ENCODE measurements at regions not wholly inside any gene's neighbourhood (a gene's known extent, or its start where the extent isn't known, plus 50 kb on each side); places are given as distances from the start of the nearest gene placed in this dataset.
"Not testable (repeated sequence)": the region's sequence is repeated elsewhere in the genome, so short reads cannot be mapped to it uniquely, and the experiment has no call there.

GRCh38 chr16:35788381-35788780 is 2329.0 kb downstream of the TP53TG3F start:
- TF ChIP-seq, protein P1, sequence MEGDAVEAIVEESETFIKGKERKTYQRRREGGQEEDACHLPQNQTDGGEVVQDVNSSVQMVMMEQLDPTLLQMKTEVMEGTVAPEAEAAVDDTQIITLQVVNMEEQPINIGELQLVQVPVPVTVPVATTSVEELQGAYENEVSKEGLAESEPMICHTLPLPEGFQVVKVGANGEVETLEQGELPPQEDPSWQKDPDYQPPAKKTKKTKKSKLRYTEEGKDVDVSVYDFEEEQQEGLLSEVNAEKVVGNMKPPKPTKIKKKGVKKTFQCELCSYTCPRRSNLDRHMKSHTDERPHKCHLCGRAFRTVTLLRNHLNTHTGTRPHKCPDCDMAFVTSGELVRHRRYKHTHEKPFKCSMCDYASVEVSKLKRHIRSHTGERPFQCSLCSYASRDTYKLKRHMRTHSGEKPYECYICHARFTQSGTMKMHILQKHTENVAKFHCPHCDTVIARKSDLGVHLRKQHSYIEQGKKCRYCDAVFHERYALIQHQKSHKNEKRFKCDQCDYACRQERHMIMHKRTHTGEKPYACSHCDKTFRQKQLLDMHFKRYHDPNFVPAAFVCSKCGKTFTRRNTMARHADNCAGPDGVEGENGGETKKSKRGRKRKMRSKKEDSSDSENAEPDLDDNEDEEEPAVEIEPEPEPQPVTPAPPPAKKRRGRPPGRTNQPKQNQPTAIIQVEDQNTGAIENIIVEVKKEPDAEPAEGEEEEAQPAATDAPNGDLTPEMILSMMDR (IDR thresholded peaks at IDR 0.05; ENCODE audit: extremely low read depth, missing control alignments), result no peak

DNA sequence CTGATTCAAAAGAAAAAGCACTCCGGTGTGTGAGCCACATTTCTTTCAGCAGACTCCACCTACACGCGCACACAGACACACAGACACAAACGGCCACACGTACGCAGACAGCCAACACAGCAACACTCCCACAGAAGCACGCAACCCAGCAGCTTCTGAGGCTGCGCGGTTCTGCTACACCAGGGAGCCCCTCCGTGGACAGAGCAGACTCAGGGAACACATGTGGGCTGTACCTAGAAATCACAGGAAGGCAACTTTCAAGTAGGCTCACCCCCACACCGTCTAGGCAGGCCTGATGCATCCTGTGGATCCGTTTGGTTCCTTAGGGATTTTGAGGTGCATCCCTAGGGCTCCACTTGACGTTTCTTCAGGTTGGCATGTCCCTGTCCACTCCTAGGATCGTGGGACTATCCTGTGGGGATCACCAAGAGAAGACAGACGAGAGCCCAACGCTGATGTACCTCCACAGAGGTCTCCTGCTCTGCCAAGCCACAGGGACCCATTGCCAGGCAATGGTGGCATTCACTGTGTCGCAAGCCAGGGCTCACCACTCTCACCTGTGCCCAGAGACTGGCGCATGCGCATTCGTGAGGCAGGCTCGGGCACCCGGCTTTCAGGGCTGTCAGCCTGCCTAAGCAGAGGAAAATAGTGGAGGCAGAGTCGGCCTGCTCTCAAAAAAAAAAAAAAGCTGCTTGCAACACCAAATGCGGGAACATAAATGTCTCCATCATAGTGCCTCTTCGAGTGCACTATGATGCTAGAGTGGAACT is 2333.3 kb downstream of the TP53TG3F start:
- TF ChIP-seq, protein P1 (IDR thresholded peaks at IDR 0.05; ENCODE audit: extremely low read depth, missing control alignments), result no peak
- no peak for DNase-seq (ENCODE audit: low spot score)

More at GRCh38 chr16:35788381-35788780, 2329.0 kb downstream of the TP53TG3F start:
- no peak for DNase-seq (ENCODE audit: low spot score)

DNA sequence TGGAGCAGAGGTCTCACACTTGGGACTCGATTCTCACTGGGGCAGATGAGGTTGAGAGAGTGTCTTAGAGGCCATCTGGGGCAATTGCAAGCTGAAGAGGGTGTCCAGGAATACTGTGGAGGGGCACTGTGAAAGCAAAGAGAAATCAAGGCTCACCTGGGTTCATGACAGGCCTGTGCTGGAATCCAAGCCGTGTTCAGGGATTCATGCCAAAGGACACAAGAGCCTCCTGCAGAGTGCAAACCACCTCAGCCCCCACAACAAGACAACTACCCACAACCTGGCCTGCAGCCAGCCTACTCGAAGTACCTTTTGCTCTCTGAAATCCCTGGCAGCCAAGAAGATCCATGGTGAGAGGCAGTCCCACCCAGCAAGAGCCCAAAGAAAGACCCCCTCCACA is 2334.2 kb downstream of the TP53TG3F start:
- TF ChIP-seq, protein P1 (IDR thresholded peaks at IDR 0.05; ENCODE audit: extremely low read depth, missing control alignments), result no peak

DNA sequence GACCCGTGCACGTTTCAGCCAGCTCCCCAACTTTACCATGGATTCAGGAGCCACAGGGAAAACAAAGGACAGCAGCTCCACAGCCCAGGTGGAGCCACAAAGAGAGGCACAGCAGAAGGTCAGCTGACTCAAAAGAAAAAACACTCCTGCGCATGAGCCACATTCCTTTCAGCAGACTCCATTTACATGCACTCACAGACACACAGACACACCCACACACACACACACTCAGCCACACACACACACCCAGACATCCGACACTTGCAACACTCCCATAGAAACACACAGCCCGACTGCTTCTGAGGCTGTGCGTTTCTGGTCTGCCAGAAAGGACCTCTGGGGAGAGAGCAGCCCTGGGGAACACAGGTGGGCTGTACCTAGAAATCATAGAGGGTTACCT is 2335.5 kb downstream of the TP53TG3F start:
- TF ChIP-seq, protein P1 (IDR thresholded peaks at IDR 0.05; ENCODE audit: extremely low read depth, missing control alignments), result no peak
- DNase-seq (ENCODE audit: low spot score), result no peak

More for the DNA sequence above, 2334.2 kb downstream of the TP53TG3F start:
- DNase-seq (ENCODE audit: low spot score), result no peak

- TF ChIP-seq, protein P1 (IDR thresholded peaks at IDR 0.05; ENCODE audit: extremely low read depth, missing control alignments), result no peak
- no peak for DNase-seq (ENCODE audit: low spot score)
Measured at GRCh38 chr16:35795361-35796029, 2336.1 kb downstream of the TP53TG3F start.

GRCh38 chr16:35797811-35798210 is 2338.4 kb downstream of the TP53TG3F start:
- TF ChIP-seq, protein P1 (IDR thresholded peaks at IDR 0.05; ENCODE audit: extremely low read depth, missing control alignments), result no peak
- DNase-seq (ENCODE audit: low spot score), result no peak

- DNase-seq (ENCODE audit: low spot score), result no peak
- TF ChIP-seq, protein P1 (IDR thresholded peaks at IDR 0.05; ENCODE audit: extremely low read depth, missing control alignments), result no peak
Measured at GRCh38 chr16:35798885-35799426, 2339.5 kb downstream of the TP53TG3F start.

DNA sequence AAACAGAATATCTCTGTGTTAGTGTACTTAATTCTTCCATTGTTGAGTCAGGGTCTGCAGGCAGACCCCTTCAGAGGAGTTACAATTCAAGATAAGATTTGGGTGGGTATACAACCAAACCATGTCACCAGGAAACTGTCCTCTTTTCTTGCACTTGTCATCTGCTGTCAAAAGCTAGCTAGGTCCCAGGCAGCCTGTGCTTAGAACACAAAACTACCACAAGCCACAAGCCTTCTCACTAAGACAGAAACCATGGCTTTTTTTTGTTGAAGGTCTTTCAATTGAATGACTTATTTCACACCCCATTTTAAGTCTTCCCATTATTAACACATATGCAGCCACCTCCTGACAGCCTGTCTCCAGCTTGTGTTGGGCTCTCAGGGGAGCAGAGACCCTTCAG is 2345.1 kb downstream of the TP53TG3F start:
- DNase-seq (ENCODE audit: low spot score), result not testable (repeated sequence)
